PC-9 (cell line): ENCODE measurements at regions not wholly inside any gene's neighbourhood (a gene's known extent, or its start where the extent isn't known, plus 50 kb on each side); places are given as distances from the start of the nearest gene placed in this dataset.

Source experiments
- BruUV-seq: library from RNA; stranded (reverse); fragments of 400-500 nt; replicated peaks from 2 replicates; lab custom pipeline; 2021; lab: Mats Ljungman, UMichigan
- CTCF ChIA-PET: fragments of 300-600 bp; sonication (Branson Sonifier 250); formaldehyde crosslinking; loops from one replicate; lab custom pipeline; 2022; ENCODE audit warnings: antibody characterized with exemption; lab: Charles Lee
- POLR2A ChIA-PET: fragments of 300-600 bp; sonication (Branson Sonifier 250); formaldehyde crosslinking; loops from one replicate; lab custom pipeline; 2022; ENCODE audit warnings: antibody characterized with exemption; ENCODE audit not compliant: unreplicated experiment; lab: Charles Lee
- DNase-seq, 2 experiments: peaks; one replicate each; pipeline versions ENCODE4 v3.0.0 to v3.0.0-alpha.2; 2015 to 2022; ENCODE audit warnings: mixed read lengths in 1 of 2
- H2AFZ ChIP-seq: fragments of 200-600 bp; sonication (generic); 2 replicates; pipeline ENCODE4 v1.8.1; 2017; ENCODE audit warnings: antibody characterized with exemption
- H3F3A ChIP-seq: fragments of 200-600 bp; sonication (generic); 2 replicates; pipeline ENCODE4 v1.8.1; 2017; ENCODE audit warnings: antibody characterized with exemption, mild to moderate bottlenecking, low read depth; ENCODE audit not compliant: insufficient read depth
- H3K27ac ChIP-seq: fragments of 200-600 bp; sonication (generic); 2 replicates; pipeline ENCODE4 v1.6.1; 2016; ENCODE audit warnings: mixed run types
- H3K27me3 ChIP-seq: fragments of 200-600 bp; sonication (generic); 2 replicates; pipeline ENCODE4 v1.6.1; 2016; ENCODE audit warnings: low read depth, mixed run types; ENCODE audit not compliant: insufficient read depth
- H3K36me3 ChIP-seq: fragments of 200-600 bp; sonication (generic); 2 replicates; pipeline ENCODE4 v1.6.1; 2016; ENCODE audit warnings: low read depth, mixed run types
- H3K4me1 ChIP-seq: fragments of 200-600 bp; sonication (generic); replicated peaks from 2 replicates; pipeline ENCODE4 v1.6.1; 2016; ENCODE audit warnings: mixed run types; ENCODE audit not compliant: insufficient read depth
- H3K4me2 ChIP-seq: fragments of 200-600 bp; sonication (generic); 2 replicates; pipeline ENCODE4 v1.6.1; 2017; ENCODE audit warnings: mixed run types
- H3K4me3 ChIP-seq: fragments of 200-600 bp; sonication (generic); 2 replicates; pipeline ENCODE4 v1.6.1; 2016; ENCODE audit warnings: mixed run types
- H3K79me2 ChIP-seq: fragments of 200-600 bp; sonication (generic); 2 replicates; pipeline ENCODE4 v1.6.1; 2017; ENCODE audit warnings: low read depth, mixed run types
- H3K9me2 ChIP-seq: fragments of 200-600 bp; sonication (generic); 2 replicates; pipeline ENCODE4 v1.8.1; 2017; ENCODE audit warnings: mild to moderate bottlenecking; ENCODE audit not compliant: insufficient read depth
- H3K9me3 ChIP-seq: fragments of 200-600 bp; sonication (generic); 2 replicates; pipeline ENCODE4 v1.8.1; 2016; ENCODE audit warnings: low read depth; ENCODE audit not compliant: insufficient read depth
- H4K20me1 ChIP-seq: fragments of 200-600 bp; sonication (generic); 2 replicates; pipeline ENCODE4 v1.8.1; 2017; ENCODE audit not compliant: insufficient read depth
- CTCF ChIP-seq: fragments of 200-600 bp; sonication (generic); conservative IDR thresholded peaks from 2 replicates; pipeline ENCODE4 v1.6.1; 2017; ENCODE audit warnings: mixed run types, antibody characterized with exemption, mild to moderate bottlenecking, moderate library complexity
- EZH2 ChIP-seq: fragments of 200-600 bp; sonication (generic); IDR thresholded peaks from 2 replicates; pipeline ENCODE4 v1.8.0; 2017; ENCODE audit warnings: antibody characterized with exemption, low read depth
- intact Hi-C: fragments of 100-400 bp; cut with micrococcal nuclease; formaldehyde crosslinking; loops from one replicate; pipeline ENCODE4 v1.10.0; 2022; ENCODE audit not compliant: unreplicated experiment

DNA sequence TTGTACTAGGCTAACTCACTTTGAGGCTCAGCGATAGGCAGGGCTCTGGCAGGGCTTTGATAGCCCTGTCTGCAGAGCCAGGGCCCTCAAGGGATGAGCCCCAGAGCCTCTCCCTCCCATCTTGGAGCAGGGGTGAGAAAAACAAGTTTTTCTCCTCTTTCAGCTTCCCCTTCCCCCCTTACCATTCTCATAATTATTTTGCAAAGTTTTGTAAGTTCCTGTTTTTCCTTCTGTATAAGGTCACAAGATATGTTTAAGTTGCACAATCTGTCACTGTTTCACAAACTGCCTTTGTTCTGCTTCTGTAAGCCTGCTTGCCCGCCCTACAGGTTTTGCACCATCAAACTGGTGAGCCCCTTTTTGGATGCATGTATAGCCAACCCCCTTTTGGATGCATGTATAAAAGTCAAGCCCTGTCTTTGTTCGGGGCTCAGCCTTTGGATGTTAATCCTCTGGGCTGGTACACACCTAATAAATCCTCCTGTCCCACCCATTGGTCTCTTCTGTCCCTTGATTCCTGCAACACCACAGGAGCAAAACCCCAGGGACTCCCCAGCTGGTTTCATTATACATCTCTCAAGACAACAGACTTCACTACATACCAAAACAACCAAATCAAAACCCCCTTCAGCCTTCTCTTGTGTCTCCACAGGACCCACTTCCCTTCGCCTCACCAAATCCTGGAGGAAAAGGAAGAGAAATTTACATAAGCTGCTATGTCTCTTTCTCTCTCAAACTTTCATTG is 52.5 kb upstream of the RESF1 start:
- Histone ChIP-seq H3K27ac (no peak overlapping the region), H3K4me1 (no peaks in the 10 kb centered on the region), H3K4me3 (no peak overlapping the region), H3K79me2 (no peaks in the 10 kb centered on the region), H3K9me2 (no peaks in the 10 kb centered on the region), H4K20me1 (no peaks in the 10 kb centered on the region), H3K36me3 (no peaks in the 10 kb centered on the region), H3K9me3 (peaks cover 24% of the 10 kb centered on the region), H3K4me2 (no peak overlapping the region), H2AFZ (no peak overlapping the region), H3F3A (no peaks in the 10 kb centered on the region), H3K27me3 (no peaks in the 10 kb centered on the region)
- POLR2A ChIA-PET = no interaction called here
- BruUV-seq = no TSS peak
- TF ChIP-seq EZH2 = no peak
- no peak for TF ChIP-seq CTCF
- intact Hi-C loops = no loop called here
- CTCF ChIA-PET = no interaction called here
- no peak for DNase-seq

- no peaks in the 10 kb centered on the region for H3K36me3 ChIP-seq
- BruUV-seq = no TSS peak
- H3F3A ChIP-seq = no peaks in the 10 kb centered on the region
- no peak overlapping the region for H2AFZ ChIP-seq
- no peaks in the 10 kb centered on the region for H4K20me1 ChIP-seq
- H3K4me1 ChIP-seq = no peaks in the 10 kb centered on the region
- peaks cover 23% of the 10 kb centered on the region for H3K9me3 ChIP-seq
- no peak overlapping the region for H3K4me2 ChIP-seq
- POLR2A ChIA-PET = no interaction called here
- CTCF ChIA-PET = no interaction called here
- no peaks in the 10 kb centered on the region for H3K27me3 ChIP-seq
- intact Hi-C loops = no loop called here
- H3K9me2 ChIP-seq = no peaks in the 10 kb centered on the region
- no peak overlapping the region for H3K27ac ChIP-seq
- H3K4me3 ChIP-seq = no peak overlapping the region
- TF ChIP-seq EZH2 = no peak
- no peak for TF ChIP-seq CTCF
- no peaks in the 10 kb centered on the region for H3K79me2 ChIP-seq
- DNase-seq = no peak
These were observed 56.2 kb upstream of the RESF1 start for GRCh38 chr12:31903025-31903424.

DNA sequence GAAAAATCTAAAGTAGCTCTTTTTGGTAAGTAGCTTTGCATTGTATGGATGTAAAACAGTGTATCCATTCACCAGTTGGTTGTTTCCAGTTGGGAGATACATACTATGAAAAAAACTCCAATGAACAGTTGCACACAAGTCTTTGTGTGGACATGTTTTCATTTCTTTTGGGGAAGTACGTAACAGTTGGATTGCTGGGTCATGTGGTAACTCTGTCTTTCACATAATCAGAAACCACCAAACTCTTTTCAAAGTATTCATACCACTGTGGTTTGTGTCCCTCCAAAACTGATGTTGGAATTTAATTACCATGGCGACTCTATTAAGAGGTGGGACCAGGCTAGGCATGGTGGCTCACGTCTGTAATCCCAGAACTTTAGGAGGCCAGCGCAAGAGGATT is 58.9 kb upstream of the RESF1 start:
- Histone ChIP-seq H3K27ac (no peak overlapping the region), H3K79me2 (no peaks in the 10 kb centered on the region), H3K4me3 (no peak overlapping the region), H3K4me1 (no peaks in the 10 kb centered on the region; the same call in 1 of the 2 replicates), H3K36me3 (no peaks in the 10 kb centered on the region), H3K9me2 (no peaks in the 10 kb centered on the region), H3K27me3 (no peaks in the 10 kb centered on the region), H3F3A (no peaks in the 10 kb centered on the region), H4K20me1 (no peaks in the 10 kb centered on the region), H2AFZ (no peak overlapping the region), H3K4me2 (no peak overlapping the region), H3K9me3 (peaks cover 3% of the 10 kb centered on the region; the same call in 1 of the 2 replicates)
- ChIA-PET POLR2A (interaction anchor here (0.6 kb wide), 1 partner anchor 1663 kb away, joined by 6 read pairs; no protein-coding TSS in a partner anchor), CTCF (no interaction called here)
- intact Hi-C loops = no loop called here
- TF ChIP-seq CTCF (no peak), EZH2 (no peak)
- no peak for DNase-seq
- no TSS peak for BruUV-seq
